Astrocyte (in vitro differentiated cells and primary cell): ENCODE measurements at regions not wholly inside any gene's neighbourhood (a gene's known extent, or its start where the extent isn't known, plus 50 kb on each side); places are given as distances from the start of the nearest gene placed in this dataset.

Source experiments
- CTCF ChIP-seq: IDR thresholded peaks from 2 replicates; pipeline ENCODE4 v1.5.1; 2011; ENCODE audit warnings: low read depth, mild to moderate bottlenecking, inconsistent platforms, low read length, moderate library complexity; ENCODE audit not compliant: insufficient read depth
- EZH2 ChIP-seq: IDR thresholded peaks from 2 replicates; pipeline ENCODE4 v1.6.1; 2012; ENCODE audit warnings: mild to moderate bottlenecking, low read length, inconsistent platforms; ENCODE audit not compliant: insufficient read depth

GRCh38 chr7:155237730-155238129, 59.9 kb upstream of the INSIG1 start:
- TF ChIP-seq EZH2 (no peak), CTCF (no peak)
